Caco-2 (cell line): ENCODE measurements at regions not wholly inside any gene's neighbourhood (a gene's known extent, or its start where the extent isn't known, plus 50 kb on each side); places are given as distances from the start of the nearest gene placed in this dataset.

Experiments
- BruUV-seq: library from RNA; stranded (reverse); fragments of 400-500 nt; replicated peaks from 2 replicates; lab custom pipeline; 2021; lab: Mats Ljungman, UMichigan
- CTCF ChIA-PET: fragments of 300-600 bp; sonication (Branson Sonifier 250); formaldehyde crosslinking; loops from one replicate; lab custom pipeline; 2022; ENCODE audit warnings: antibody characterized with exemption; lab: Charles Lee
- POLR2A ChIA-PET: fragments of 300-600 bp; sonication (Branson Sonifier 250); formaldehyde crosslinking; loops from one replicate; lab custom pipeline; 2022; ENCODE audit warnings: antibody characterized with exemption; lab: Charles Lee
- DNase-seq, 2 experiments: peaks; one replicate each; pipeline versions ENCODE4 v3.0.0 to v3.0.0-alpha.2; 2020 to 2022
- H3K27me3 ChIP-seq: replicated peaks from 2 replicates; pipeline ENCODE4 v1.6.0; 2011; ENCODE audit warnings: low read length; ENCODE audit not compliant: control insufficient read depth, insufficient read depth
- H3K36me3 ChIP-seq: 2 replicates; pipeline ENCODE4 v1.5.1; 2011; ENCODE audit warnings: low read length; ENCODE audit not compliant: control insufficient read depth, insufficient read depth
- H3K4me1 ChIP-seq: fragments of 250-450 bp; sonication (Bioruptor Pico); 2 replicates; pipeline ENCODE4 v1.5.1; 2020; ENCODE audit warnings: mild to moderate bottlenecking
- H3K4me3 ChIP-seq: 2 replicates; pipeline ENCODE4 v1.5.1; 2011; ENCODE audit warnings: low read depth, mild to moderate bottlenecking, control low read depth, low read length
- H3K9me3 ChIP-seq: fragments of 250-450 bp; sonication (Bioruptor Pico); 2 replicates; pipeline ENCODE4 v1.5.1; 2020; ENCODE audit warnings: mild to moderate bottlenecking, moderate library complexity
- H3K27ac Mint-ChIP-seq: one replicate; pipeline ENCODE4 v1.8.0; 2022; ENCODE audit warnings: mixed read lengths; ENCODE audit not compliant: unreplicated experiment
- H3K27me3 Mint-ChIP-seq: one replicate; pipeline ENCODE4 v1.8.0; 2022; ENCODE audit warnings: mixed read lengths; ENCODE audit not compliant: insufficient read depth, unreplicated experiment
- H3K36me3 Mint-ChIP-seq: one replicate; pipeline ENCODE4 v1.8.0; 2022; ENCODE audit warnings: mild to moderate bottlenecking, mixed read lengths; ENCODE audit not compliant: insufficient read depth, unreplicated experiment
- H3K4me1 Mint-ChIP-seq: one replicate; pipeline ENCODE4 v1.8.0; 2022; ENCODE audit warnings: low read depth, mixed read lengths; ENCODE audit not compliant: unreplicated experiment
- H3K4me3 Mint-ChIP-seq: one replicate; pipeline ENCODE4 v1.8.0; 2022; ENCODE audit warnings: mild to moderate bottlenecking, moderate library complexity, mixed read lengths; ENCODE audit not compliant: unreplicated experiment
- H3K9me3 Mint-ChIP-seq: one replicate; pipeline ENCODE4 v1.8.0; 2022; ENCODE audit warnings: mixed read lengths; ENCODE audit not compliant: unreplicated experiment
- CTCF ChIP-seq, 2 experiments: fragments of 200-600 bp in 1 of 2; IDR thresholded peaks; 1 replicate in 1 of 2; 2 replicates in 1 of 2; pipeline versions ENCODE4 v1.5.1 to v1.8.0; 2011 to 2022; ENCODE audit warnings: antibody characterized with exemption in 1 of 2, control low read depth in 1 of 2, inconsistent platforms in 1 of 2, low read depth in 1 of 2, low read length in 1 of 2, mild to moderate bottlenecking in 1 of 2, moderate library complexity in 1 of 2; ENCODE audit not compliant: insufficient read depth in 1 of 2, severe bottlenecking in 1 of 2, unreplicated experiment in 1 of 2
- intact Hi-C: fragments of 100-400 bp; cut with micrococcal nuclease; formaldehyde crosslinking; loops from one replicate; pipeline ENCODE4 v1.10.0; 2022; ENCODE audit not compliant: unreplicated experiment

GRCh38 chr9:99365233-99365980 is 143.3 kb downstream of the SEC61B start:
- no peak for DNase-seq
- H3K27me3 ChIP-seq = no peaks in the 10 kb centered on the region; the same call in 1 of the 2 replicates
- no peak overlapping the region for H3K4me3 ChIP-seq
- no peaks in the 10 kb centered on the region for H3K9me3 Mint-ChIP-seq
- intact Hi-C loops = no loop called here
- H3K4me1 Mint-ChIP-seq = peaks cover 23% of the 10 kb centered on the region
- ChIA-PET CTCF (no interaction called here), POLR2A (no interaction called here)
- no peaks in the 10 kb centered on the region for H3K4me1 ChIP-seq
- no peak for TF ChIP-seq CTCF (IDR thresholded peaks at IDR 0.05; ENCODE audit: insufficient read depth in 1 of 2, low read depth in 1 of 2, low read length in 1 of 2, severe bottlenecking in 1 of 2, unreplicated experiment in 1 of 2)
- no peak overlapping the region for H3K4me3 Mint-ChIP-seq
- no TSS peak for BruUV-seq
- no peak overlapping the region for H3K27ac Mint-ChIP-seq
- no peaks in the 10 kb centered on the region for H3K36me3 Mint-ChIP-seq
- no peaks in the 10 kb centered on the region for H3K9me3 ChIP-seq
- H3K27me3 Mint-ChIP-seq = peaks cover 36% of the 10 kb centered on the region
- H3K36me3 ChIP-seq = no peaks in the 10 kb centered on the region

- no peak overlapping the region for H3K4me3 Mint-ChIP-seq
- TF ChIP-seq CTCF (IDR thresholded peaks at IDR 0.05; ENCODE audit: insufficient read depth in 1 of 2, low read depth in 1 of 2, low read length in 1 of 2, severe bottlenecking in 1 of 2, unreplicated experiment in 1 of 2) = no peak
These were observed 144.1 kb downstream of the SEC61B start for GRCh38 chr9:99366183-99366582.

GRCh38 chr9:99366621-99367020 is 144.5 kb downstream of the SEC61B start:
- Histone ChIP-seq H3K9me3 (no peaks in the 10 kb centered on the region), H3K36me3 (no peaks in the 10 kb centered on the region), H3K4me1 (no peaks in the 10 kb centered on the region), H3K27me3 (no peaks in the 10 kb centered on the region; the same call in 1 of the 2 replicates), H3K4me3 (no peak overlapping the region)
- intact Hi-C loops = no loop called here
- CTCF ChIA-PET = no interaction called here
- POLR2A ChIA-PET = no interaction called here
- no peaks in the 10 kb centered on the region for H3K36me3 Mint-ChIP-seq
- no peaks in the 10 kb centered on the region for H3K9me3 Mint-ChIP-seq
- H3K4me1 Mint-ChIP-seq = peaks cover 23% of the 10 kb centered on the region
- no TSS peak for BruUV-seq
- no peak overlapping the region for H3K4me3 Mint-ChIP-seq
- DNase-seq = no peak
- peaks cover 39% of the 10 kb centered on the region for H3K27me3 Mint-ChIP-seq
- no peak for TF ChIP-seq CTCF (IDR thresholded peaks at IDR 0.05; ENCODE audit: insufficient read depth in 1 of 2, low read depth in 1 of 2, low read length in 1 of 2, severe bottlenecking in 1 of 2, unreplicated experiment in 1 of 2)
- H3K27ac Mint-ChIP-seq = no peak overlapping the region

More at GRCh38 chr9:99366183-99366582, 144.1 kb downstream of the SEC61B start:
- Mint-ChIP-seq H3K9me3 (no peaks in the 10 kb centered on the region), H3K4me1 (peaks cover 23% of the 10 kb centered on the region), H3K27ac (no peak overlapping the region), H3K36me3 (no peaks in the 10 kb centered on the region), H3K27me3 (peaks cover 39% of the 10 kb centered on the region)
- no peaks in the 10 kb centered on the region for H3K9me3 ChIP-seq
- H3K36me3 ChIP-seq = no peaks in the 10 kb centered on the region
- H3K4me3 ChIP-seq = no peak overlapping the region
- no peaks in the 10 kb centered on the region; the same call in 1 of the 2 replicates for H3K27me3 ChIP-seq
- DNase-seq = no peak
- intact Hi-C loops = no loop called here
- H3K4me1 ChIP-seq = no peaks in the 10 kb centered on the region
- no TSS peak for BruUV-seq
- CTCF ChIA-PET = no interaction called here
- POLR2A ChIA-PET = no interaction called here
